GM12878 (cell line): ENCODE measurements at regions not wholly inside any gene's neighbourhood (a gene's known extent, or its start where the extent isn't known, plus 50 kb on each side); places are given as distances from the start of the nearest gene placed in this dataset.

Source experiments
- ATAC-seq: fragments of 200-7000 bp; cut with Tn5 transposase; 3 replicates; pipeline ENCODE4 v1.9.1; 2020; ENCODE audit warnings: mild to moderate bottlenecking, moderate library complexity
- BruUV-seq: library from RNA; stranded (reverse); fragments of 400-500 nt; replicated peaks from 2 replicates; lab custom pipeline; 2021; lab: Mats Ljungman, UMichigan
- CTCF ChIA-PET: fragments of 300-600 bp; sonication (Branson Sonifier 250); formaldehyde crosslinking; extraction: SDS; loops from one replicate; lab custom pipeline; 2021; ENCODE audit warnings: inconsistent platforms; lab: Yijun Ruan, JAX
- POLR2A ChIA-PET: fragments of 350-600 bp; formaldehyde crosslinking; extraction: SDS; loops from one replicate; lab custom pipeline; 2021; ENCODE audit warnings: inconsistent platforms; lab: Charles Lee
- RAD21 ChIA-PET: fragments of 300-600 bp; sonication (Branson Sonifier 250); formaldehyde crosslinking; loops from one replicate; lab custom pipeline; 2023; ENCODE audit warnings: antibody characterized with exemption; ENCODE audit not compliant: unreplicated experiment; lab: Charles Lee
- SMC1A ChIA-PET: fragments of 300-600 bp; sonication (Branson Sonifier 250); formaldehyde crosslinking; loops from one replicate; lab custom pipeline; 2023; ENCODE audit not compliant: unreplicated experiment, uncharacterized antibody; lab: Charles Lee
- DNase-seq: peaks from one replicate; pipeline ENCODE4 v3.0.0-alpha.2; 2011; ENCODE audit warnings: low read depth, low spot score
- FAIRE-seq: peaks from 3 replicates; lab custom pipeline; 2011; peaks lifted over from hg19 to GRCh38; lab: Jason Lieb, UNC
- H2AFZ ChIP-seq: 2 replicates; pipeline ENCODE4 v1.6.0; 2011; ENCODE audit warnings: low read depth, low read length, control low read depth; ENCODE audit not compliant: control insufficient read depth
- H3K27ac ChIP-seq: 2 replicates; pipeline ENCODE4 v1.5.1; 2011; ENCODE audit warnings: control low read depth; ENCODE audit not compliant: control insufficient read depth, insufficient read depth
- H3K27me3 ChIP-seq, 2 experiments: replicated peaks in 1 of 2; 2 replicates each; pipeline versions ENCODE4 v1.6.0 to v1.6.1; 2011; ENCODE audit warnings: low read length in 1 of 2; ENCODE audit not compliant: control insufficient read depth in 2 of 2, insufficient read depth in 2 of 2
- H3K36me3 ChIP-seq, 2 experiments: 2 replicates each; pipeline ENCODE4 v1.5.1; 2011; ENCODE audit warnings: low read length in 1 of 2; ENCODE audit not compliant: control insufficient read depth in 2 of 2, insufficient read depth in 2 of 2
- H3K4me1 ChIP-seq: 2 replicates; pipeline ENCODE4 v1.6.1; 2011; ENCODE audit warnings: mild to moderate bottlenecking, low read length, moderate library complexity, mixed read lengths; ENCODE audit not compliant: control insufficient read depth, insufficient read depth
- H3K4me2 ChIP-seq: 2 replicates; pipeline ENCODE4 v1.6.0; 2011; ENCODE audit warnings: control low read depth; ENCODE audit not compliant: control insufficient read depth, insufficient read depth
- H3K4me3 ChIP-seq: fragments of 200-600 bp; sonication (generic); 2 replicates; pipeline ENCODE4 v1.5.1; 2016
- H3K79me2 ChIP-seq: 2 replicates; pipeline ENCODE4 v1.6.0; 2011; ENCODE audit warnings: low read length; ENCODE audit not compliant: control insufficient read depth, insufficient read depth
- H3K9ac ChIP-seq: 2 replicates; pipeline ENCODE4 v1.8.0; 2011; ENCODE audit warnings: low read length, control low read depth, mixed read lengths; ENCODE audit not compliant: control insufficient read depth, insufficient read depth
- H3K9me3 ChIP-seq: replicated peaks from 3 replicates; pipeline ENCODE4 v1.5.1; 2011; ENCODE audit warnings: mild to moderate bottlenecking, low read length; ENCODE audit not compliant: control insufficient read depth, insufficient read depth
- H4K20me1 ChIP-seq: 2 replicates; pipeline ENCODE4 v1.6.0; 2011; ENCODE audit not compliant: control insufficient read depth, insufficient read depth
- ATF7 ChIP-seq: fragments of 450-650 bp; IDR thresholded peaks from 2 replicates; pipeline ENCODE4 v1.6.1; 2016; ENCODE audit warnings: low read depth, mild to moderate bottlenecking
- EZH2 ChIP-seq: IDR thresholded peaks from 2 replicates; pipeline ENCODE4 v1.6.1; 2012; ENCODE audit warnings: low read depth, mild to moderate bottlenecking, control low read depth, inconsistent platforms, low read length, borderline replicate concordance; ENCODE audit not compliant: control insufficient read depth
- IKZF1 ChIP-seq: fragments of 450-650 bp; conservative IDR thresholded peaks from 2 replicates; pipeline ENCODE4 v1.6.1; 2017; ENCODE audit warnings: antibody characterized with exemption, mild to moderate bottlenecking
- IKZF2 ChIP-seq, 2 experiments: fragments of 450-650 bp; IDR thresholded peaks; 2 replicates each; pipeline ENCODE4 v1.6.1; 2017; ENCODE audit warnings: mild to moderate bottlenecking in 2 of 2, moderate library complexity in 2 of 2
- ZNF274 ChIP-seq: IDR thresholded peaks from one replicate; pipeline ENCODE4 v1.8.0; 2011; ENCODE audit not compliant: insufficient read length, insufficient read depth
- ZSCAN29 ChIP-seq: fragments of 450-650 bp; IDR thresholded peaks from 2 replicates; pipeline ENCODE4 v1.6.1; 2017; ENCODE audit warnings: mild to moderate bottlenecking, moderate library complexity
- WGBS: methylation state at CpG from one replicate; pipeline ENCODE4 v1.1.6; 2016; ENCODE audit warnings: low lambda C conversion rate; ENCODE audit not compliant: insufficient replicate concordance, insufficient coverage; ENCODE audit errors: missing lambda C conversion rate; 5-methylcytosine and 5-hydroxymethylcytosine counted together
- in situ Hi-C: fragments of 300-500 bp; cut with MboI; formaldehyde crosslinking; loops from 9 replicates; pipeline ENCODE4 v1.14.3; 2018; ENCODE audit warnings: mixed read lengths
- intact Hi-C: fragments of 100-400 bp; cut with micrococcal nuclease; formaldehyde crosslinking; loops from one replicate; pipeline ENCODE4 v1.14.2; 2022; ENCODE audit not compliant: unreplicated experiment

DNA sequence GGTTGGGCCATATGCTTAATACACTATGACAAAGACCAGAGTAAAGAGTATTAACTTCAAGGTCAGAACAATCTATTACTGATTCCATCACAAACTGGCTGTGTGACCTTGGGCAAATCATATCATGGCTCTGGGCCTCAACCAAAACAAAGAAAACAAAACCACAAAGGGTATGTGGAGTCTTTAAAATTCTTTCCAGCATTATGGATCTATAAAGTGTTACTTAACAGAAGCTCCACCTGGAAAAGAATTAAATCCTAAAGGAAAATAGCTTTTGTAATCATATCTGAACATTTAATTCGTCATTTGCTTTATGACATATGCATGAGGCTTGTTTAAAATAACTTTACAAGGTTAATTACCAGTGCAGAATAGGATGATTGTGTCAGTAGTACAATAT is 265.5 kb downstream of the SATB1 start (continued):
- no peak for TF ChIP-seq ZNF274
- TF ChIP-seq ZSCAN29 = no peak

DNA sequence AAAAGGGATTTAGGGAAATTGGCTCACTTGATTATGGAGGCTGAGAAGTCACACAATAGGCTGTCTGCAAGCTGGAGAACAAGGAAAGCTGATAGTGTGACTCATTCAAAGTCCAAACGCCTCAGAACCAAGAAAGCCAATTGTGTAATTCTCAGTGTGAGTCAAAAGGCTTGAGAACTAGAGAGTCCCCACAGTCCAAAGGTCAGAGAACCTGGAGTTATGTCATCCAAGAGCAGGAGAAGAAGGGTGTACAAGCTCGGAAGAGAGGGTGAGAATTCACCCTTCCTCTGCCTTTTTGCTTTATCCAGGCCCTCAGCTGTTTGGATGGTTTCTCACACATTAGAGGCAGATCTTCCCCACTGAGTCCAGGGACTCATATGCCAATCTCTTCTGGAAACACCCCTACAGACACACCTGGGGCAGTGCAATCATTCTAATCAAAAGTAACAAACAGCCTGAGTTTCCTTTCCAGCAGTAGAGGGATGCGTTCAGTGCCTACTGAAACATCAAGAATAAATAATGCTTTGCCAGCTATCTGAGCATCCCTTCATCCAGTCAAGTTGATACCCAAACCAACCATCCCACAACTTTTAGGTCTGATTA is 271.5 kb downstream of the SATB1 start:
- Histone ChIP-seq H3K9ac (no peak overlapping the region), H3K4me1 (no peaks in the 10 kb centered on the region), H3K27ac (no peak overlapping the region), H3K9me3 (no peaks in the 10 kb centered on the region), H3K4me3 (no peak overlapping the region), H2AFZ (no peak overlapping the region), H3K27me3 (no peaks in the 10 kb centered on the region; a peak in 2 of 4 replicates), H3K36me3 (no peaks in the 10 kb centered on the region), H3K79me2 (no peaks in the 10 kb centered on the region), H4K20me1 (no peaks in the 10 kb centered on the region), H3K4me2 (no peak overlapping the region)
- TF ChIP-seq EZH2 (no peak), IKZF2 (IDR thresholded peaks at IDR 0.05) (peak in 1 of 2 experiments; percentile 11; a peak in 1 of 4 replicates), IKZF1 (peak; percentile 29; the same call in 1 of the 2 replicates), ATF7 (peak; percentile 53)
- no peak for DNase-seq
- ChIA-PET POLR2A (interaction anchor here (1.0 kb wide), 1 partner anchor 14 kb away, joined by 3 read pairs; no protein-coding TSS in a partner anchor), SMC1A (interaction anchor here (0.6 to 2.2 kb wide), 6 partner anchors 19 to 1588 kb away, joined by 3 to 10 read pairs (median 4); no protein-coding TSS in a partner anchor), CTCF (interaction anchor here (1.7 kb wide), 1 partner anchor 19 kb away, joined by 4 read pairs; no protein-coding TSS in a partner anchor), RAD21 (interaction anchor here (1.1 to 1.6 kb wide), 3 partner anchors 19 to 71 kb away, joined by 3 to 6 read pairs (median 4); no protein-coding TSS in a partner anchor)
- 38% methylated on average over 3 of the region's 3 CpGs for WGBS
- ATAC-seq = peak; percentile 80
- in situ Hi-C loops = no loop called here
- no TSS peak for BruUV-seq
- FAIRE-seq = no peak
- intact Hi-C loops = no loop called here
